GM23338 (cell line): ENCODE measurements at regions not wholly inside any gene's neighbourhood (a gene's known extent, or its start where the extent isn't known, plus 50 kb on each side); places are given as distances from the start of the nearest gene placed in this dataset.

Experiments used
- ATAC-seq: fragments of 200-7000 bp; cut with Tn5 transposase; 3 replicates; pipeline ENCODE4 v1.9.1; 2020
- DNase-seq: peaks from one replicate; pipeline ENCODE4 v3.0.0-alpha.2; 2015; ENCODE audit warnings: low spot score
- H2AFZ ChIP-seq: fragments of 200-600 bp; sonication (generic); 2 replicates; pipeline ENCODE4 v1.8.0; 2016; ENCODE audit warnings: antibody characterized with exemption, mild to moderate bottlenecking, moderate library complexity
- H3F3A ChIP-seq: fragments of 200-600 bp; sonication (generic); replicated peaks from 2 replicates; pipeline ENCODE4 v1.8.0; 2017; ENCODE audit warnings: antibody characterized with exemption, mixed run types, low read depth
- H3K27ac ChIP-seq: fragments of 200-600 bp; sonication (generic); 2 replicates; pipeline ENCODE4 v1.6.1; 2016; ENCODE audit warnings: low read depth
- H3K27me3 ChIP-seq: fragments of 200-600 bp; sonication (generic); 2 replicates; pipeline ENCODE4 v1.8.0; 2016; ENCODE audit warnings: mild to moderate bottlenecking, mixed run types, moderate library complexity; ENCODE audit not compliant: insufficient read depth
- H3K36me3 ChIP-seq: fragments of 200-600 bp; sonication (generic); 2 replicates; pipeline ENCODE4 v1.8.0; 2016; ENCODE audit warnings: mild to moderate bottlenecking; ENCODE audit not compliant: insufficient read depth
- H3K4me1 ChIP-seq: fragments of 200-600 bp; sonication (generic); 2 replicates; pipeline ENCODE4 v1.8.0; 2016; ENCODE audit warnings: mild to moderate bottlenecking, moderate library complexity; ENCODE audit not compliant: insufficient read depth
- H3K4me2 ChIP-seq: fragments of 200-600 bp; sonication (generic); 2 replicates; pipeline ENCODE4 v1.7.1; 2017; ENCODE audit warnings: mixed run types
- H3K4me3 ChIP-seq: fragments of 200-600 bp; sonication (generic); 2 replicates; pipeline ENCODE4 v1.6.1; 2016; ENCODE audit warnings: mixed run types
- H3K79me2 ChIP-seq: fragments of 200-600 bp; sonication (generic); replicated peaks from 2 replicates; pipeline ENCODE4 v1.8.0; 2017; ENCODE audit warnings: mild to moderate bottlenecking; ENCODE audit not compliant: insufficient read depth
- H3K9me2 ChIP-seq: fragments of 200-600 bp; sonication (generic); 2 replicates; pipeline ENCODE4 v1.8.0; 2017; ENCODE audit not compliant: insufficient read depth
- H4K20me1 ChIP-seq: fragments of 200-600 bp; sonication (generic); replicated peaks from 2 replicates; pipeline ENCODE4 v1.8.0; 2017; ENCODE audit warnings: mild to moderate bottlenecking; ENCODE audit not compliant: insufficient read depth
- H3K27ac Mint-ChIP-seq: 2 replicates; pipeline ENCODE4 v1.8.0; 2020; ENCODE audit warnings: inconsistent platforms, mild to moderate bottlenecking, moderate library complexity, mixed read lengths
- H3K27me3 Mint-ChIP-seq: 3 replicates; pipeline ENCODE4 v1.8.0; 2022; ENCODE audit warnings: low read depth, mild to moderate bottlenecking, moderate library complexity, mixed read lengths, inconsistent platforms; ENCODE audit not compliant: insufficient read depth, poor library complexity
- H3K36me3 Mint-ChIP-seq: 3 replicates; pipeline ENCODE4 v1.8.0; 2021; ENCODE audit warnings: low read depth, mild to moderate bottlenecking, inconsistent platforms, moderate library complexity, mixed read lengths
- H3K4me1 Mint-ChIP-seq: 3 replicates; pipeline ENCODE4 v1.8.0; 2020; ENCODE audit warnings: mild to moderate bottlenecking, inconsistent platforms, mixed read lengths
- H3K4me3 Mint-ChIP-seq: 3 replicates; pipeline ENCODE4 v1.8.0; 2021; ENCODE audit warnings: moderate library complexity, mild to moderate bottlenecking, inconsistent platforms, mixed read lengths
- H3K9me3 Mint-ChIP-seq: 3 replicates; pipeline ENCODE4 v1.8.0; 2020; ENCODE audit warnings: moderate library complexity, mild to moderate bottlenecking, inconsistent platforms, mixed read lengths
- CREB1 ChIP-seq: fragments of 250-450 bp; sonication (Bioruptor Pico); IDR thresholded peaks from 2 replicates; pipeline ENCODE4 v1.5.0; 2020; ENCODE audit warnings: low read depth, mild to moderate bottlenecking, moderate library complexity
- CTCF ChIP-seq, 2 experiments: fragments of 200-600 bp in 1 of 2; sonication (generic) in 1 of 2; conservative IDR thresholded peaks; 2 replicates each; pipeline versions ENCODE4 v1.5.1 to v1.6.1; 2016 to 2017; ENCODE audit warnings: antibody characterized with exemption in 2 of 2, low read depth in 2 of 2, mild to moderate bottlenecking in 2 of 2, moderate library complexity in 1 of 2
- ETS1 ChIP-seq: IDR thresholded peaks from 2 replicates; pipeline ENCODE4 v1.6.1; 2016; ENCODE audit warnings: antibody characterized with exemption
- EZH2 ChIP-seq: fragments of 200-600 bp; sonication (generic); IDR thresholded peaks from one replicate; pipeline ENCODE4 v1.8.0; 2017; ENCODE audit warnings: antibody characterized with exemption, mild to moderate bottlenecking, low read depth; ENCODE audit not compliant: unreplicated experiment
- EZH2phosphoT487 ChIP-seq: fragments of 200-600 bp; sonication (generic); IDR thresholded peaks from one replicate; pipeline ENCODE4 v1.8.1; 2018; ENCODE audit warnings: antibody characterized with exemption; ENCODE audit not compliant: unreplicated experiment
- JUNB ChIP-seq: IDR thresholded peaks from one replicate; pipeline ENCODE4 v1.6.1; 2016; ENCODE audit warnings: antibody characterized with exemption; ENCODE audit not compliant: unreplicated experiment
- NANOG ChIP-seq: IDR thresholded peaks from 2 replicates; pipeline ENCODE4 v1.6.1; 2016; ENCODE audit warnings: antibody characterized with exemption, borderline replicate concordance
- POLR2AphosphoS5 ChIP-seq: IDR thresholded peaks from 2 replicates; pipeline ENCODE4 v1.6.1; 2016; ENCODE audit warnings: antibody characterized with exemption, low read depth
- REST ChIP-seq: IDR thresholded peaks from one replicate; pipeline ENCODE4 v1.6.1; 2018; ENCODE audit warnings: antibody characterized with exemption; ENCODE audit not compliant: unreplicated experiment
- STAT1 ChIP-seq: IDR thresholded peaks from one replicate; pipeline ENCODE4 v1.6.1; 2016; ENCODE audit warnings: antibody characterized with exemption; ENCODE audit not compliant: unreplicated experiment
- ZNF114 ChIP-seq: fragments of 250-450 bp; sonication (Bioruptor Pico); IDR thresholded peaks from 2 replicates; pipeline ENCODE4 v1.5.0; 2020; ENCODE audit warnings: mild to moderate bottlenecking, moderate library complexity
- ZNF331 ChIP-seq: fragments of 250-450 bp; sonication (Bioruptor Pico); IDR thresholded peaks from 2 replicates; pipeline ENCODE4 v1.5.0; 2020; ENCODE audit warnings: low read depth, mild to moderate bottlenecking, moderate library complexity
- ZNF462 ChIP-seq: fragments of 250-450 bp; sonication (Bioruptor Pico); IDR thresholded peaks from 2 replicates; pipeline ENCODE4 v1.5.0; 2020; ENCODE audit warnings: mild to moderate bottlenecking, moderate library complexity

- no peak overlapping the region for H3K4me3 ChIP-seq
- no peak for DNase-seq
- H3K79me2 ChIP-seq: no peaks in the 10 kb centered on the region
- H3K4me1 ChIP-seq: no peaks in the 10 kb centered on the region; the same call in none of the 2 replicates
- H3K27ac Mint-ChIP-seq: no peak overlapping the region
- no peak overlapping the region for H3K27ac ChIP-seq
- H3K9me2 ChIP-seq: peaks cover 16% of the 10 kb centered on the region
- no peaks in the 10 kb centered on the region for H3K36me3 Mint-ChIP-seq
- no peaks in the 10 kb centered on the region for H3F3A ChIP-seq
- H3K27me3 Mint-ChIP-seq: no peaks in the 10 kb centered on the region
- H3K4me2 ChIP-seq: no peak overlapping the region
- peaks cover 7% of the 10 kb centered on the region; the same call in 2 of the 3 replicates for H3K4me1 Mint-ChIP-seq
- H4K20me1 ChIP-seq: no peaks in the 10 kb centered on the region
- no peak overlapping the region for H3K4me3 Mint-ChIP-seq
- no peak for ATAC-seq
- TF ChIP-seq ZNF462 (no peak), NANOG (no peak), ZNF331 (CRISPR knock-in tag) (no peak), ZNF114 (CRISPR knock-in tag) (no peak), STAT1 (no peak), REST (no peak), POLR2AphosphoS5 (no peak), EZH2 (no peak), ETS1 (no peak), CTCF (conservative IDR thresholded peaks at IDR 0.05; ENCODE audit: low read depth in 2 of 2) (no peak), CREB1 (CRISPR knock-in tag) (no peak), JUNB (no peak), EZH2phosphoT487 (no peak)
- H3K27me3 ChIP-seq: no peaks in the 10 kb centered on the region
- H2AFZ ChIP-seq: no peak overlapping the region
- no peaks in the 10 kb centered on the region for H3K36me3 ChIP-seq
- H3K9me3 Mint-ChIP-seq: no peaks in the 10 kb centered on the region
These were observed 204.8 kb downstream of the TLE4 start for GRCh38 chr9:79776581-79776980.
